SK-N-MC (cell line): ENCODE measurements at regions not wholly inside any gene's neighbourhood (a gene's known extent, or its start where the extent isn't known, plus 50 kb on each side); places are given as distances from the start of the nearest gene placed in this dataset.

Source experiments
- EZH2 ChIP-seq: fragments of 200-600 bp; sonication (generic); IDR thresholded peaks from one replicate; pipeline ENCODE4 v1.6.1; 2017; ENCODE audit warnings: antibody characterized with exemption
- FOXP2 ChIP-seq: optimal IDR thresholded peaks from 2 replicates; pipeline ENCODE3; 2011; ENCODE audit warnings: mild to moderate bottlenecking, moderate library complexity; ENCODE audit not compliant: insufficient read depth; ENCODE audit errors: extremely low read length, control extremely low read depth
- POLR2AphosphoS5 ChIP-seq: IDR thresholded peaks from 2 replicates; pipeline ENCODE4 v1.6.1; 2012; ENCODE audit warnings: mild to moderate bottlenecking, low read depth, low read length, borderline replicate concordance

DNA sequence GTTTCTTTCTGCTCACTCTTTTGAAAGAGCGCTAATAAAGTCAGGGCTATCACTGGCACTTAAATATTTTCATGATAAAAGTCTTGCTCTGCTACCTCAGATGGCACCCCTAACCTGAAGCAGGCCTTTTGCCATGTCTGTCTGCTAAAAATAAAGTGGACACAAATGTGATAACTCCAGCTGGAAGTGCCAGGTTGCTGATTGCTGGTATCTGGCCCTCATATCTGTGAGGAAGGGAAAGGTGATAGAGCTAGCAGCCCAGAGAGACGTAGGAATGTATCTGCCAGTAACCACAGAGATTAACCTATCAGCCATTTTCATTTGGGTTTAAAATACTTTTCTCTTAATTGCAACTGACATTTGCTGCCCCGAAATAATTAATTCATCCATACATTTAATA, 127.9 kb downstream of the GRIN2B start:
- TF ChIP-seq POLR2AphosphoS5 (no peak), EZH2 (no peak), FOXP2 (no peak)
